Right lobe of liver (tissue), 6 donors: ENCODE measurements at regions not wholly inside any gene's neighbourhood (a gene's known extent, or its start where the extent isn't known, plus 50 kb on each side); places are given as distances from the start of the nearest gene placed in this dataset.

Experiments
- ATAC-seq, 4 donors: fragments of 200-7000 bp; cut with Tn5 transposase; one replicate each; pipeline ENCODE4 v1.9.1; 2020; ENCODE audit warnings: mild to moderate bottlenecking in 4 of 4, moderate library complexity in 4 of 4
- DNase-seq, 3 donors: peaks; one replicate each; pipeline ENCODE4 v3.0.0-alpha.2; 2020
- H3K27ac ChIP-seq, 3 donors: fragments of 200-600 bp; one replicate each; pipeline ENCODE4 v1.8.0; 2022
- H3K27me3 ChIP-seq, 2 donors: fragments of 200-600 bp; one replicate each; pipeline ENCODE4 v1.8.0; 2022
- H3K36me3 ChIP-seq, 4 donors: fragments of 200-600 bp; sonication (generic) in 1 of 4; one replicate each; pipeline versions ENCODE4 v1.5.1 to v1.8.0; 2017 to 2022; ENCODE audit warnings: control low read depth in 1 of 4
- H3K4me1 ChIP-seq, 4 donors: fragments of 200-600 bp; sonication (generic) in 1 of 4; one replicate each; pipeline versions ENCODE4 v1.5.1 to v1.8.0; 2017 to 2022; ENCODE audit warnings: control low read depth in 1 of 4
- H3K4me3 ChIP-seq, 3 donors: fragments of 200-600 bp; one replicate each; pipeline ENCODE4 v1.8.0; 2022
- H3K9me3 ChIP-seq, 4 donors: fragments of 200-600 bp; sonication (generic) in 1 of 4; one replicate each; pipeline versions ENCODE4 v1.5.1 to v1.8.0; 2017 to 2022; ENCODE audit warnings: control low read depth in 1 of 4
- CTCF ChIP-seq, 4 donors: fragments of 200-600 bp in 3 of 4; fragments of 450-650 bp in 1 of 4; IDR thresholded peaks; one replicate each; pipeline versions ENCODE4 v1.5.1 to v1.8.0; 2016 to 2022; ENCODE audit warnings: antibody characterized with exemption in 4 of 4, mild to moderate bottlenecking in 2 of 4
- POLR2A ChIP-seq: fragments of 450-650 bp; IDR thresholded peaks from one replicate; pipeline ENCODE4 v1.6.1; 2017; ENCODE audit warnings: antibody characterized with exemption, mild to moderate bottlenecking
- WGBS: methylation state at CpG from one replicate; pipeline ENCODE4 v1.1.6; 2018; ENCODE audit warnings: low coverage, low lambda C conversion rate; ENCODE audit not compliant: insufficient coverage; ENCODE audit errors: missing lambda C conversion rate; 5-methylcytosine and 5-hydroxymethylcytosine counted together
- intact Hi-C, 2 donors: fragments of 100-400 bp; cut with DNase I; formaldehyde crosslinking; loops; one replicate each; pipeline versions ENCODE4 v1.11.2 to v1.14.1; 2022
- donor health status: DM: no; HTN: yes; CAD: no.
- donor health status: DM: no; HTN: no; CAD: no.
- donor health status: DM: no; HTN: no; CAD: no.
- donor health status: DM: no; HTN: yes; CAD: no.
- donor health status: DM: no; HTN: yes; CAD: no.

- DNase-seq = peak; percentile 19 to 80 (median 55)
- intact Hi-C loops = no loop called here
- Histone ChIP-seq H3K4me1 (peaks cover 0 to 26% (median 12%) of the 10 kb centered on the region in 4 donors), H3K9me3 (no peaks in the 10 kb centered on the region), H3K36me3 (no peaks in the 10 kb centered on the region), H3K27me3 (no peaks in the 10 kb centered on the region), H3K27ac (peak overlapping the region in 1 of 3 donors; percentile 1), H3K4me3 (no peak overlapping the region)
- ATAC-seq = peak; percentile 72 to 79 (median 74)
- WGBS = 33% methylated on average over 2 of the region's 4 CpGs
- no peak for TF ChIP-seq CTCF (IDR thresholded peaks at IDR 0.05)
- no peak for TF ChIP-seq POLR2A
These were observed 185.9 kb upstream of the ONECUT1 start for GRCh38 chr15:52975941-52976449.

- H3K9me3 ChIP-seq = no peaks in the 10 kb centered on the region
- intact Hi-C loops = loop anchor here in 1 of 2 donors (10.0 kb wide), 1 partner anchor 179 kb away; no protein-coding TSS in a partner anchor
- no peak for TF ChIP-seq CTCF (IDR thresholded peaks at IDR 0.05)
- no peak for TF ChIP-seq POLR2A
- no peak for DNase-seq
- ATAC-seq = peak; percentile 84 to 93 (median 91)
- no peak overlapping the region for H3K4me3 ChIP-seq
- H3K27me3 ChIP-seq = no peaks in the 10 kb centered on the region
- H3K4me1 ChIP-seq = peaks cover 0 to 18% (median 7%) of the 10 kb centered on the region in 4 donors
- H3K36me3 ChIP-seq = no peaks in the 10 kb centered on the region
- H3K27ac ChIP-seq = peak overlapping the region in 2 of 3 donors; percentile 0 to 50
These were observed 173.7 kb upstream of the ONECUT1 start for GRCh38 chr15:52963865-52964264.

DNA sequence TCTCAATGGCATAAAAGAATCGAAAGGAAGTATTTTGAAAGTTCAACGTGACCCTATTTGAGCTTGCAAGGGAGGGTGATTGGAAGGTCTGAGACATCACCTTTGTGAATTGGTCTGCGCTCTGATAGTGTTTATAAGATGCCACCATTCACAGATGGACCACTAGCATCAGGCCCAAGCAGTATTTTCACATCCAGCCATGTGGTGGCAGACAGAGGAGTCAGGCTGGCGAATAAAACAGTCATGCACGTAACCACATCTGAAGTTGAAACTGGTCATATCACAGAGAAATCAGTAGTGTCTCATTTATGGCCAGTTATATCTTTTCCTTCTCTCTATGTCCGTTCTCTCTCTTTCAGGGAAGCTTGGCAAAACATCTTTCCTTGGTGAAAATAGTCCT, 170.1 kb upstream of the ONECUT1 start:
- ATAC-seq = no peak

GRCh38 chr15:52943746-52944145, 153.6 kb upstream of the ONECUT1 start:
- no peak for ATAC-seq
- no peak for DNase-seq
- Histone ChIP-seq H3K36me3 (no peaks in the 10 kb centered on the region), H3K4me1 (no peaks in the 10 kb centered on the region), H3K4me3 (no peak overlapping the region), H3K9me3 (no peaks in the 10 kb centered on the region), H3K27me3 (no peaks in the 10 kb centered on the region), H3K27ac (no peak overlapping the region)
- TF ChIP-seq CTCF (IDR thresholded peaks at IDR 0.05) (no peak), POLR2A (no peak)
- WGBS = 94% methylated on average over 2 of the region's 2 CpGs
- intact Hi-C loops = no loop called here

More for the DNA sequence above, 170.1 kb upstream of the ONECUT1 start:
- Histone ChIP-seq H3K27ac (no peak overlapping the region), H3K36me3 (no peaks in the 10 kb centered on the region), H3K4me3 (no peak overlapping the region), H3K27me3 (no peaks in the 10 kb centered on the region), H3K9me3 (no peaks in the 10 kb centered on the region), H3K4me1 (peaks cover 0 to 18% (median 7%) of the 10 kb centered on the region in 4 donors)
- intact Hi-C loops = loop anchor here in 1 of 2 donors (10.0 kb wide), 1 partner anchor 175 kb away; no protein-coding TSS in a partner anchor
- 88% methylated on average over 6 of the region's 6 CpGs for WGBS
- no peak for DNase-seq
- TF ChIP-seq POLR2A (no peak), CTCF (IDR thresholded peaks at IDR 0.05) (no peak)
